IMR-90 (cell line): ENCODE measurements at regions not wholly inside any gene's neighbourhood (a gene's known extent, or its start where the extent isn't known, plus 50 kb on each side); places are given as distances from the start of the nearest gene placed in this dataset.

Experiments
- ATAC-seq: fragments of 200-7000 bp; cut with Tn5 transposase; 2 replicates; pipeline ENCODE4 v1.9.1; 2020; ENCODE audit warnings: low read depth, mild to moderate bottlenecking, moderate library complexity
- BruUV-seq: library from RNA; stranded (reverse); fragments of 400-500 nt; replicated peaks from 2 replicates; lab custom pipeline; 2021; lab: Mats Ljungman, UMichigan
- CTCF ChIA-PET: fragments of 300-600 bp; formaldehyde crosslinking; extraction: SDS; loops from one replicate; lab custom pipeline; 2021; ENCODE audit warnings: antibody characterized with exemption; lab: Yijun Ruan, JAX
- POLR2A ChIA-PET: fragments of 300-600 bp; sonication (Branson Sonifier 250); formaldehyde crosslinking; loops from one replicate; lab custom pipeline; 2022; ENCODE audit warnings: antibody characterized with exemption; ENCODE audit not compliant: unreplicated experiment; lab: Charles Lee
- DNase-seq: peaks from one replicate; pipeline ENCODE4 v3.0.0; 2013
- H2AFZ ChIP-seq: replicated peaks from 2 replicates; pipeline ENCODE3; 2013; ENCODE audit warnings: low read length, mild to moderate bottlenecking; ENCODE audit not compliant: poor library complexity
- H2AK5ac ChIP-seq: 2 replicates; pipeline ENCODE4 v1.6.1; 2013; ENCODE audit warnings: low read depth, low read length, inconsistent platforms
- H2AK9ac ChIP-seq: replicated peaks from 2 replicates; pipeline ENCODE3; 2013; ENCODE audit warnings: mild to moderate bottlenecking, low read depth, low read length, moderate library complexity; ENCODE audit not compliant: poor library complexity
- H2BK120ac ChIP-seq: 2 replicates; pipeline ENCODE4 v1.6.1; 2013; ENCODE audit warnings: low read depth, low read length, inconsistent platforms
- H2BK15ac ChIP-seq: 3 replicates; pipeline ENCODE4 v1.6.1; 2013; ENCODE audit warnings: low read depth, low read length, inconsistent platforms
- H2BK20ac ChIP-seq: 2 replicates; pipeline ENCODE4 v1.6.1; 2013; ENCODE audit warnings: low read depth, mild to moderate bottlenecking, inconsistent platforms, low read length, moderate library complexity
- H2BK5ac ChIP-seq: 2 replicates; pipeline ENCODE4 v1.6.1; 2013; ENCODE audit warnings: mild to moderate bottlenecking, low read depth, low read length, inconsistent platforms; ENCODE audit not compliant: poor library complexity, severe bottlenecking
- H3K14ac ChIP-seq: replicated peaks from 2 replicates; pipeline ENCODE4 v1.6.1; 2013; ENCODE audit warnings: low read depth, low read length, inconsistent platforms
- H3K18ac ChIP-seq: 2 replicates; pipeline ENCODE4 v1.6.1; 2013; ENCODE audit warnings: low read depth, low read length, control low read depth
- H3K23ac ChIP-seq: 2 replicates; pipeline ENCODE4 v1.6.1; 2013; ENCODE audit warnings: low read depth, low read length, inconsistent platforms
- H3K27ac ChIP-seq: 2 replicates; pipeline ENCODE4 v1.5.1; 2013; ENCODE audit warnings: mild to moderate bottlenecking, control low read depth, low read length; ENCODE audit not compliant: insufficient read depth
- H3K27me3 ChIP-seq: 2 replicates; pipeline ENCODE4 v1.6.1; 2013; ENCODE audit warnings: low read length; ENCODE audit not compliant: control insufficient read depth, insufficient read depth
- H3K36me3 ChIP-seq: 2 replicates; pipeline ENCODE4 v1.6.1; 2013; ENCODE audit warnings: low read length, mixed read lengths; ENCODE audit not compliant: control insufficient read depth, insufficient read depth
- H3K4ac ChIP-seq: 2 replicates; pipeline ENCODE4 v1.6.1; 2013; ENCODE audit warnings: low read depth, low read length, inconsistent platforms
- H3K4me1 ChIP-seq: 2 replicates; pipeline ENCODE4 v1.6.1; 2013; ENCODE audit warnings: low read length, mixed read lengths; ENCODE audit not compliant: control insufficient read depth, insufficient read depth
- H3K4me2 ChIP-seq: 2 replicates; pipeline ENCODE4 v1.6.1; 2013; ENCODE audit warnings: low read depth, mild to moderate bottlenecking, control low read depth, low read length, moderate library complexity
- H3K4me3 ChIP-seq: 2 replicates; pipeline ENCODE4 v1.5.1; 2013; ENCODE audit warnings: low read depth, mild to moderate bottlenecking, control low read depth, low read length, moderate library complexity; ENCODE audit not compliant: insufficient read depth
- H3K56ac ChIP-seq: 2 replicates; pipeline ENCODE4 v1.6.1; 2013; ENCODE audit warnings: low read length, inconsistent platforms; ENCODE audit not compliant: insufficient read depth; ENCODE audit errors: extremely low read depth
- H3K79me1 ChIP-seq, 2 experiments: 2 replicates each; pipeline ENCODE4 v1.6.1; 2013; ENCODE audit warnings: low read length in 2 of 2, inconsistent platforms in 1 of 2, low read depth in 1 of 2
- H3K9ac ChIP-seq: 2 replicates; pipeline ENCODE4 v1.6.1; 2013; ENCODE audit warnings: low read depth, low read length, control low read depth
- H3K9me1 ChIP-seq: 2 replicates; pipeline ENCODE4 v1.6.1; 2013; ENCODE audit warnings: low read length, inconsistent platforms; ENCODE audit not compliant: insufficient read depth
- H3K9me3 ChIP-seq: 2 replicates; pipeline ENCODE4 v1.6.1; 2013; ENCODE audit warnings: low read length; ENCODE audit not compliant: control insufficient read depth, insufficient read depth
- H4K20me1 ChIP-seq: 2 replicates; pipeline ENCODE4 v1.6.1; 2013; ENCODE audit warnings: low read length, inconsistent platforms; ENCODE audit not compliant: insufficient read depth
- H4K5ac ChIP-seq: 2 replicates; pipeline ENCODE4 v1.6.1; 2013; ENCODE audit warnings: mild to moderate bottlenecking, low read depth, low read length, control low read depth
- H4K8ac ChIP-seq, 2 experiments: 2 replicates each; pipeline ENCODE4 v1.6.1; 2013; ENCODE audit warnings: low read depth in 2 of 2, low read length in 2 of 2, control low read depth in 1 of 2, inconsistent platforms in 1 of 2
- H4K91ac ChIP-seq: 2 replicates; pipeline ENCODE4 v1.6.1; 2013; ENCODE audit warnings: low read depth, low read length, inconsistent platforms; ENCODE audit not compliant: insufficient read depth
- CEBPB ChIP-seq: IDR thresholded peaks from 2 replicates; pipeline ENCODE4 v1.6.1; 2012; ENCODE audit warnings: low read depth, low read length, improper control_type of control experiment
- CHD1 ChIP-seq: IDR thresholded peaks from 2 replicates; pipeline ENCODE4 v1.6.1; 2012; ENCODE audit warnings: low read depth, low read length, improper control_type of control experiment
- CTCF ChIP-seq: conservative IDR thresholded peaks from 2 replicates; pipeline ENCODE4 v1.5.1; 2012; ENCODE audit warnings: mild to moderate bottlenecking, low read depth, low read length, improper control_type of control experiment
- ELK1 ChIP-seq: fragments of 150-350 bp; IDR thresholded peaks from 2 replicates; pipeline ENCODE4 v1.6.1; 2016; ENCODE audit warnings: low read depth, mild to moderate bottlenecking, low read length, moderate library complexity, borderline replicate concordance
- FOS ChIP-seq: fragments of 150-350 bp; IDR thresholded peaks from 2 replicates; pipeline ENCODE4 v1.6.1; 2016; ENCODE audit warnings: low read depth, low read length
- MAFK ChIP-seq: IDR thresholded peaks from 2 replicates; pipeline ENCODE4 v1.6.1; 2012; ENCODE audit warnings: low read depth, low read length, improper control_type of control experiment
- MAZ ChIP-seq: IDR thresholded peaks from 2 replicates; pipeline ENCODE4 v1.6.1; 2012; ENCODE audit warnings: low read depth, mild to moderate bottlenecking, low read length, improper control_type of control experiment, moderate library complexity, borderline replicate concordance
- MXI1 ChIP-seq: IDR thresholded peaks from 2 replicates; pipeline ENCODE4 v1.6.1; 2012; ENCODE audit warnings: low read depth, mild to moderate bottlenecking, low read length, moderate library complexity, borderline replicate concordance
- POLR2A ChIP-seq: IDR thresholded peaks from 2 replicates; pipeline ENCODE4 v1.6.1; 2012; ENCODE audit warnings: mild to moderate bottlenecking, low read depth, low read length
- RAD21 ChIP-seq: IDR thresholded peaks from 2 replicates; pipeline ENCODE4 v1.6.1; 2012; ENCODE audit warnings: low read length, improper control_type of control experiment
- RCOR1 ChIP-seq: IDR thresholded peaks from 2 replicates; pipeline ENCODE4 v1.6.1; 2012; ENCODE audit warnings: mild to moderate bottlenecking, low read length, improper control_type of control experiment; ENCODE audit not compliant: insufficient replicate concordance
- RFX5 ChIP-seq: IDR thresholded peaks from 2 replicates; pipeline ENCODE4 v1.8.0; 2012; ENCODE audit warnings: low read depth, mild to moderate bottlenecking, low read length, moderate library complexity
- SMC3 ChIP-seq: fragments of 150-350 bp; IDR thresholded peaks from 2 replicates; pipeline ENCODE4 v1.6.1; 2016; ENCODE audit warnings: low read depth, mild to moderate bottlenecking, antibody characterized with exemption, low read length, moderate library complexity
- USF2 ChIP-seq: fragments of 150-350 bp; IDR thresholded peaks from 2 replicates; pipeline ENCODE4 v1.6.1; 2017; ENCODE audit warnings: mild to moderate bottlenecking, antibody characterized with exemption, low read length, low read depth
- WGBS, 2 experiments: methylation state at CpG; one replicate each; pipeline versions ENCODE4 v1.1.5 to v1.1.7; 2013; ENCODE audit warnings: missing lambda C conversion rate in 2 of 2; ENCODE audit not compliant: insufficient read length in 1 of 2; ENCODE audit errors: extremely low coverage in 2 of 2; 5-methylcytosine and 5-hydroxymethylcytosine counted together
- dilution Hi-C: fragments of 300-500 bp; cut with HindIII; formaldehyde crosslinking; loops from one replicate; pipeline ENCODE4 v1.14.3; 2018; ENCODE audit warnings: low sequenced_read_pairs; ENCODE audit not compliant: unreplicated experiment
- in situ Hi-C: fragments of 300-500 bp; cut with MboI; formaldehyde crosslinking; loops from 3 replicates; pipeline ENCODE4 v1.14.3; 2019; ENCODE audit warnings: low sequenced_read_pairs, inconsistent platforms, mixed read lengths
- intact Hi-C: fragments of 100-400 bp; cut with micrococcal nuclease; formaldehyde crosslinking; loops from 2 replicates; pipeline ENCODE4 v1.10.0; 2022

GRCh38 chr11:116438651-116439360, 334.0 kb downstream of the BUD13 start:
- dilution Hi-C loops (no loop called here), intact Hi-C loops (no loop called here), in situ Hi-C loops (no loop called here)
- no peak overlapping the region for H2AK5ac ChIP-seq
- H4K8ac ChIP-seq, result no peak overlapping the region
- no peak for DNase-seq
- H4K20me1 ChIP-seq, result no peaks in the 10 kb centered on the region
- no peak overlapping the region for H3K9ac ChIP-seq
- H3K27me3 ChIP-seq, result no peaks in the 10 kb centered on the region
- H2BK5ac ChIP-seq, result no peak overlapping the region
- ChIA-PET POLR2A (no interaction called here), CTCF (interaction anchor here (0.6 kb wide), 1 partner anchor 253 kb away, joined by 4 read pairs; no protein-coding TSS in a partner anchor)
- no peak overlapping the region for H2BK20ac ChIP-seq
- H3K9me1 ChIP-seq, result no peaks in the 10 kb centered on the region
- no peak overlapping the region for H2AK9ac ChIP-seq
- no peak overlapping the region for H2AFZ ChIP-seq
- H3K23ac ChIP-seq, result no peak overlapping the region
- H3K79me1 ChIP-seq, result no peaks in the 10 kb centered on the region
- H3K4me2 ChIP-seq, result no peak overlapping the region
- no peak overlapping the region for H2BK15ac ChIP-seq
- no peaks in the 10 kb centered on the region for H3K9me3 ChIP-seq
- no peak overlapping the region for H3K4ac ChIP-seq
- H3K18ac ChIP-seq, result no peak overlapping the region
- no peak overlapping the region for H2BK120ac ChIP-seq
- H3K56ac ChIP-seq, result no peak overlapping the region
- H3K27ac ChIP-seq, result no peak overlapping the region
- TF ChIP-seq FOS (no peak), RCOR1 (no peak), CEBPB (no peak), CHD1 (no peak), POLR2A (no peak), RFX5 (no peak), USF2 (no peak), RAD21 (no peak), MAFK (no peak), SMC3 (no peak), MXI1 (no peak), ELK1 (no peak), MAZ (no peak), CTCF (no peak)
- H4K91ac ChIP-seq, result no peak overlapping the region
- WGBS, 2 experiments, result no CpG with 5 or more reads among the region's 6 CpGs
- H3K14ac ChIP-seq, result no peak overlapping the region
- ATAC-seq, result no peak
- H3K4me3 ChIP-seq, result no peak overlapping the region
- no TSS peak for BruUV-seq
- H3K36me3 ChIP-seq, result no peaks in the 10 kb centered on the region
- no peak overlapping the region for H4K5ac ChIP-seq
- no peaks in the 10 kb centered on the region for H3K4me1 ChIP-seq
